ENCODE measurements at regions not wholly inside any gene's neighbourhood (a gene's known extent, or its start where the extent isn't known, plus 50 kb on each side); places are given as distances from the start of the nearest gene placed in this dataset.

DNA sequence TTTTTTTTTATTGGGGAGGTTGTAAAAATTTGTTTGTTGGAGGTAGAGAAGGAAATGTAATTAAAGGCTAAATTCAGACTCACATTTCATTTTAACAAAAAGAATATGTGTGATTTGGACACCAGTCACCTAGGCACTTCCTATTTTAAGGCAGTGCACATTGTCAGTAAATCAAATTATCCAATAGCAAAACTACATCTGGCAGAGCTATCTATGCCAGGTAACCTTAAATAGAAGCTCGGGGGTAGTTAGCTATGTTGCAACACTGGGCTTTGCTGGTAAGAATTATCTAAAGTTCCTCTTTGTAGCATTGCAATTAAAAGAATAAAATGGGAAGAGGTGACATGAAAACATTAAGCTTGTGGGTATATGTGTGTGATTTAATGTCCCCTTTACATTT lies 1064.4 kb upstream of the ZEB2 start:
- TF ChIP-seq, protein P1, sequence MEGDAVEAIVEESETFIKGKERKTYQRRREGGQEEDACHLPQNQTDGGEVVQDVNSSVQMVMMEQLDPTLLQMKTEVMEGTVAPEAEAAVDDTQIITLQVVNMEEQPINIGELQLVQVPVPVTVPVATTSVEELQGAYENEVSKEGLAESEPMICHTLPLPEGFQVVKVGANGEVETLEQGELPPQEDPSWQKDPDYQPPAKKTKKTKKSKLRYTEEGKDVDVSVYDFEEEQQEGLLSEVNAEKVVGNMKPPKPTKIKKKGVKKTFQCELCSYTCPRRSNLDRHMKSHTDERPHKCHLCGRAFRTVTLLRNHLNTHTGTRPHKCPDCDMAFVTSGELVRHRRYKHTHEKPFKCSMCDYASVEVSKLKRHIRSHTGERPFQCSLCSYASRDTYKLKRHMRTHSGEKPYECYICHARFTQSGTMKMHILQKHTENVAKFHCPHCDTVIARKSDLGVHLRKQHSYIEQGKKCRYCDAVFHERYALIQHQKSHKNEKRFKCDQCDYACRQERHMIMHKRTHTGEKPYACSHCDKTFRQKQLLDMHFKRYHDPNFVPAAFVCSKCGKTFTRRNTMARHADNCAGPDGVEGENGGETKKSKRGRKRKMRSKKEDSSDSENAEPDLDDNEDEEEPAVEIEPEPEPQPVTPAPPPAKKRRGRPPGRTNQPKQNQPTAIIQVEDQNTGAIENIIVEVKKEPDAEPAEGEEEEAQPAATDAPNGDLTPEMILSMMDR (tag by site-specific recombination; IDR thresholded peaks at IDR 0.05), result no peak
- TF ChIP-seq PATZ1 (tag by site-specific recombination; IDR thresholded peaks at IDR 0.05) (no peak), ZNF596 (tag by site-specific recombination; IDR thresholded peaks at IDR 0.05) (no peak), ZNF169 (tag by site-specific recombination; IDR thresholded peaks at IDR 0.05) (no peak), ZNF24 (tag by site-specific recombination; IDR thresholded peaks at IDR 0.05) (no peak), ZNF621 (tag by site-specific recombination; IDR thresholded peaks at IDR 0.05) (no peak), FEZF1 (tag by site-specific recombination; IDR thresholded peaks at IDR 0.05) (no peak), YY1 (tag by site-specific recombination; IDR thresholded peaks at IDR 0.05) (no peak)

Measured in HEK293 (cell line).